Naive thymus-derived CD4-positive, alpha-beta T cell (primary cell): ENCODE measurements at regions not wholly inside any gene's neighbourhood (a gene's known extent, or its start where the extent isn't known, plus 50 kb on each side); places are given as distances from the start of the nearest gene placed in this dataset.
A peak's percentile ranks its signal among the peaks of the same experiment; 100 is the strongest.

Experiments
- ATAC-seq: fragments of 150-1000 bp; cut with Tn5 transposase; 2 replicates; pipeline ENCODE4 v1.10.0; 2021; ENCODE audit warnings: mild to moderate bottlenecking, moderate library complexity
- CTCF ChIA-PET: fragments of 350-600 bp; sonication (Branson Sonifier 250); formaldehyde crosslinking; loops from one replicate; lab custom pipeline; 2021; ENCODE audit warnings: antibody characterized with exemption; lab: Charles Lee
- POLR2A ChIA-PET: fragments of 350-600 bp; sonication (Branson Sonifier 250); formaldehyde crosslinking; loops from one replicate; lab custom pipeline; 2021; ENCODE audit warnings: antibody characterized with exemption, inconsistent platforms; lab: Charles Lee
- DNase-seq, 9 donors: peaks; one replicate each; pipeline versions ENCODE4 v3.0.0 to v3.0.0-alpha.2; 2020 to 2022; ENCODE audit warnings: mixed read lengths in 1 of 9
- H3K27ac ChIP-seq: one replicate; pipeline ENCODE4 v1.7.0; 2013; ENCODE audit warnings: mild to moderate bottlenecking, low read depth, low read length, moderate library complexity
- H3K27me3 ChIP-seq, 2 donors: one replicate each; pipeline ENCODE4 v1.7.0; 2013; ENCODE audit warnings: low read length in 2 of 2, mild to moderate bottlenecking in 2 of 2, moderate library complexity in 2 of 2; ENCODE audit not compliant: control insufficient read depth in 2 of 2, insufficient read depth in 2 of 2
- H3K36me3 ChIP-seq, 3 experiments: 1 replicate in 2 of 3; 2 replicates in 1 of 3; pipeline ENCODE4 v1.7.0; 2013; ENCODE audit warnings: low read length in 3 of 3, mild to moderate bottlenecking in 3 of 3, moderate library complexity in 1 of 3; ENCODE audit not compliant: insufficient read depth in 3 of 3, control insufficient read depth in 2 of 3
- H3K4me1 ChIP-seq, 2 donors: one replicate each; pipeline ENCODE4 v1.7.0; 2013; ENCODE audit warnings: low read length in 2 of 2, mild to moderate bottlenecking in 2 of 2, moderate library complexity in 1 of 2; ENCODE audit not compliant: control insufficient read depth in 2 of 2, insufficient read depth in 2 of 2
- H3K4me3 ChIP-seq: 2 replicates; pipeline ENCODE4 v1.7.0; 2013; ENCODE audit warnings: mild to moderate bottlenecking, low read length
- H3K9me3 ChIP-seq, 3 experiments: 1 replicate in 2 of 3; 2 replicates in 1 of 3; pipeline ENCODE4 v1.7.0; 2013; ENCODE audit warnings: low read length in 3 of 3; ENCODE audit not compliant: control insufficient read depth in 2 of 3
- H3K27ac Mint-ChIP-seq, 9 donors: one replicate each; pipeline ENCODE4 v1.8.0; 2020 to 2022; ENCODE audit warnings: mixed read lengths in 9 of 9, mild to moderate bottlenecking in 8 of 9, moderate library complexity in 5 of 9, inconsistent platforms in 2 of 9
- H3K27me3 Mint-ChIP-seq, 5 donors: one replicate each; pipeline ENCODE4 v1.8.0; 2021 to 2022; ENCODE audit warnings: mixed read lengths in 5 of 5, mild to moderate bottlenecking in 1 of 5
- H3K36me3 Mint-ChIP-seq, 5 donors: one replicate each; pipeline ENCODE4 v1.8.0; 2020 to 2022; ENCODE audit warnings: mixed read lengths in 5 of 5, mild to moderate bottlenecking in 3 of 5, inconsistent platforms in 1 of 5
- H3K4me1 Mint-ChIP-seq, 7 donors: one replicate each; pipeline ENCODE4 v1.8.0; 2020 to 2022; ENCODE audit warnings: mixed read lengths in 7 of 7, mild to moderate bottlenecking in 3 of 7, inconsistent platforms in 1 of 7
- H3K4me3 Mint-ChIP-seq, 10 donors: one replicate each; pipeline ENCODE4 v1.8.0; 2020 to 2022; ENCODE audit warnings: mild to moderate bottlenecking in 10 of 10, mixed read lengths in 10 of 10, moderate library complexity in 6 of 10, inconsistent platforms in 2 of 10
- H3K9me3 Mint-ChIP-seq, 11 donors: one replicate each; pipeline ENCODE4 v1.8.0; 2020 to 2022; ENCODE audit warnings: mixed read lengths in 11 of 11, mild to moderate bottlenecking in 4 of 11, inconsistent platforms in 1 of 11, moderate library complexity in 1 of 11
- intact Hi-C, 2 donors: fragments of 100-400 bp; cut with micrococcal nuclease; formaldehyde crosslinking; loops; one replicate each; pipeline ENCODE4 v1.15.1; 2023

DNA sequence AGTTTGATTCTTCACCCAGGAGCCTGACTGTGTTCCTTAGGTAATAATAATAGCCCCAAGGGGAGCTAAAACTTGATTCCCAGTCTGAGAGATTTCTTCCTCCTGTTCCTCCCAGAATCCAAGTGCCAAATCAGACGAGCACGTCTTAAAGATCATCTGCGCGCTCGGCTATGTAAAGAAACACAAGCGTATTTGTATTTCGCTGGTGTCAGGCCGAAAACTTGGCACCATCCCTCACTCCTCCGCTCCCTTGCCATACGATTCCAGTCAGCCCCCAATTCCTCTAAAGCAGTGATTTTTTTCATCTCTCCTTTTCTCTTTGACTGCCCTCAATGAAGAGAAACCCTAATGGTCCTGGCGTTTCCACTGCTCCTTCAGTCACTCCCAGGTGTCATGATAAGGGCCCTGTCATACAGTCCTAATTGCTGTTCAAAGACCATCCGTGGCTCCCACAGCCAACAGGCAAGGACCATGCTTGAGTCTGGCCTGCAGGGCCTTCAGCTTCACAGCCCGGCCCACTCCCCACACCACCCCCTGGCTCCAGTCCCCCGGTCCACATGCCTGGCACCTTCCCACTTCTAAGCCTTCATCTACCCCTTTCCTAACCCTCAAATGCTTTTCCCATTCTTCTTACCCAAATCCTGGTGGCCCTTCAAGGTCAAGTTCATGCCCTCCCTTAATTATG lies 130.8 kb upstream of the ID2 start:
- Histone ChIP-seq H3K4me3 (no peak overlapping the region), H3K27ac (no peak overlapping the region), H3K4me1 (peaks cover 10 to 11% of the 10 kb centered on the region in 2 donors), H3K36me3 (no peaks in the 10 kb centered on the region), H3K27me3 (no peaks in the 10 kb centered on the region), H3K9me3 (no peaks in the 10 kb centered on the region)
- H3K9me3 Mint-ChIP-seq = peaks cover 0 to 8% (median 0%) of the 10 kb centered on the region in 11 donors
- H3K4me1 Mint-ChIP-seq = peaks cover 8 to 35% (median 14%) of the 10 kb centered on the region in 7 donors
- DNase-seq = no peak
- ChIA-PET CTCF (no interaction called here), POLR2A (no interaction called here)
- H3K27ac Mint-ChIP-seq = no peak overlapping the region
- ATAC-seq = no peak
- H3K4me3 Mint-ChIP-seq = no peak overlapping the region
- H3K27me3 Mint-ChIP-seq = no peaks in the 10 kb centered on the region
- H3K36me3 Mint-ChIP-seq = peaks cover 0 to 8% (median 0%) of the 10 kb centered on the region in 5 donors
- intact Hi-C loops = no loop called here

DNA sequence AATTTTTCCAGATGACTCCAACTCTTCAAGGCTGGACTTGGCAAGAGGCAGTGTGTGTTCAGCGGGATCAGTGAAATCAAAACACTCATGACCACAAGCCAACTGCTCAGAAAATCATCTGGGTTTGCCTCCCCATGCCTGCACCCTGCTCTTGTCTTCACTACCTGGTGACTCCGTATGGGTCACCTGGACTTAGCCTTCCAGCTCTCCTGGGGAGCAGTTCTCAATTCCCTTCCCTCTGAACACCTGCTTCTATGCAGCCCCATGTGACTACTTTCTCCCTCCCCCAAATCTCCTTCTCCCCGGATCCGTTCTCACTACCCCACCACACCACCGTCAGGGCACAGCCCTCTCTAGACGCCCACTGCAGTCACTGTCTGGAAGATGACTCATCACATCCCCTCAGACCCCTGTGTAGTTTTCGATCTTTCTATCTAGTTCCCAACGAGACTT lies 130.2 kb upstream of the ID2 start:
- intact Hi-C loops = no loop called here
- peaks cover 7 to 29% (median 10%) of the 10 kb centered on the region in 7 donors for H3K4me1 Mint-ChIP-seq
- H3K27ac Mint-ChIP-seq = peak overlapping the region in 2 of 9 donors; percentile 30 to 73

GRCh38 chr2:8552293-8552801 lies 129.5 kb upstream of the ID2 start:
- ChIA-PET CTCF (no interaction called here), POLR2A (interaction anchor here (0.6 kb wide), 1 partner anchor 33 kb away, joined by 3 read pairs; no protein-coding TSS in a partner anchor)
- Mint-ChIP-seq H3K27ac (no peak overlapping the region), H3K36me3 (peaks cover 0 to 7% (median 0%) of the 10 kb centered on the region in 5 donors), H3K9me3 (peaks cover 0 to 11% (median 4%) of the 10 kb centered on the region in 11 donors), H3K27me3 (no peaks in the 10 kb centered on the region), H3K4me1 (peaks cover under 1 to 22% (median 3%) of the 10 kb centered on the region in 7 donors), H3K4me3 (no peak overlapping the region)
- no peak for ATAC-seq
- DNase-seq = no peak
- Histone ChIP-seq H3K9me3 (no peaks in the 10 kb centered on the region), H3K27me3 (no peaks in the 10 kb centered on the region), H3K4me3 (no peak overlapping the region), H3K4me1 (peaks cover 0 to 6% of the 10 kb centered on the region in 2 donors), H3K36me3 (no peaks in the 10 kb centered on the region), H3K27ac (no peak overlapping the region)
- intact Hi-C loops = no loop called here

More for the DNA sequence above, 130.2 kb upstream of the ID2 start:
- Histone ChIP-seq H3K4me3 (no peak overlapping the region), H3K9me3 (no peaks in the 10 kb centered on the region), H3K36me3 (no peaks in the 10 kb centered on the region), H3K27me3 (no peaks in the 10 kb centered on the region), H3K4me1 (peaks cover 5 to 6% of the 10 kb centered on the region in 2 donors), H3K27ac (no peak overlapping the region)
- ChIA-PET POLR2A (no interaction called here), CTCF (no interaction called here)
- no peak for DNase-seq
- Mint-ChIP-seq H3K9me3 (peaks cover 0 to 8% (median 2%) of the 10 kb centered on the region in 11 donors), H3K27me3 (no peaks in the 10 kb centered on the region), H3K36me3 (peaks cover 0 to 8% (median 0%) of the 10 kb centered on the region in 5 donors), H3K4me3 (no peak overlapping the region)
- ATAC-seq = peak; percentile 22

DNA sequence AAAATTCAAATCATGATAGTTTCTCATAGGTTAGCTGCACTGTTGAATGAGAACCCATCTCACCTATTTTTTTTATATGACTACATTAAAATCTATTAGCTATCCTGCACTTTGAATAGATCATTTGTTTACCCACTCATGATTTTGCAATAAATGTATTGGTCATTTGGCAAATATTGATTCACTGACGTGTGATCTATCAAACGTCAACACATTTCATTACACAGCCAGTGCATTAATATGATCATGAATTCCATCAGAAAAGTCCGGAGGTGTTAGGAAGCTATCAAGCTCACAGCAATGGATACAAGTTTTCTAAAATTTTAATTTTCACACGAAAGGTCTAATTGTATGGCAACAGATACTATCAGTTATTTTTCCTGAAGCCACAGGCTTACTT lies 128.2 kb upstream of the ID2 start:
- Histone ChIP-seq H3K27ac (no peak overlapping the region), H3K4me3 (no peak overlapping the region), H3K27me3 (no peaks in the 10 kb centered on the region), H3K4me1 (peaks cover 0 to 6% of the 10 kb centered on the region in 2 donors), H3K9me3 (no peaks in the 10 kb centered on the region), H3K36me3 (no peaks in the 10 kb centered on the region)
- H3K27me3 Mint-ChIP-seq = no peaks in the 10 kb centered on the region
- intact Hi-C loops = no loop called here
- CTCF ChIA-PET = interaction anchor here (0.6 kb wide), 1 partner anchor 1356 kb away, joined by 5 read pairs; no protein-coding TSS in a partner anchor
- peaks cover 0 to 14% (median 0%) of the 10 kb centered on the region in 7 donors for H3K4me1 Mint-ChIP-seq
- H3K4me3 Mint-ChIP-seq = no peak overlapping the region
- peaks cover 3 to 18% (median 8%) of the 10 kb centered on the region in 11 donors for H3K9me3 Mint-ChIP-seq
- no peak overlapping the region for H3K27ac Mint-ChIP-seq
- no peak for ATAC-seq
- peaks cover 0 to 9% (median 4%) of the 10 kb centered on the region in 5 donors for H3K36me3 Mint-ChIP-seq
- DNase-seq = no peak
- POLR2A ChIA-PET = no interaction called here

DNA sequence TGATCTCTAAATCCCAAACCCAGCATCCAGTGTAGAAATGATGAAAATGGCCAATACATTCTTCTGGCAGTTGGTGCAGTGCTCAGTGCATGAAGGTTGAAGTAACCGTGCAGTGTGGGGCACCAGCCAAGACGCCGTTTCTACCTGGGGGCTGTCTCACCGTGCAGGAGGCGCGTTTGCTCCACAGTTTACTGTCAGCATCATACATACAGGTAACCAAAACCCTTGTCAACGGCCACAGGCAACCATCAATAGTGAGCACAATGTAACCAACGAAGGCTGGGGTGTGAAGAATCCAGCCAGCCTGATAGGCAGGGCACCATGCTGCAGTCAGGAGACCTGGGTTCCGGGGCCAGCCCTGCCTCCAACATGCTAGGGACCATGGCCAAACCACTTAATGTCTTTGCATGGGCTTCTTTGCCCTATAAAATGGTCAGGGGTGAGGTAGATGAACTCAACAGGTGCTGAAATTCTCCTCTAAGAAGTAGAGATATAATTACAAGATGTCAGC lies 127.5 kb upstream of the ID2 start:
- no peaks in the 10 kb centered on the region for H3K9me3 ChIP-seq
- intact Hi-C loops = no loop called here
- no peak for ATAC-seq
- ChIA-PET POLR2A (no interaction called here), CTCF (no interaction called here)
- Mint-ChIP-seq H3K27ac (no peak overlapping the region), H3K27me3 (no peaks in the 10 kb centered on the region), H3K4me1 (peaks cover 0 to 11% (median 0%) of the 10 kb centered on the region in 7 donors), H3K36me3 (peaks cover 0 to 10% (median 4%) of the 10 kb centered on the region in 5 donors), H3K4me3 (no peak overlapping the region), H3K9me3 (peaks cover 3 to 26% (median 10%) of the 10 kb centered on the region in 11 donors)
- H3K4me1 ChIP-seq = peaks cover 0 to 6% of the 10 kb centered on the region in 2 donors
- H3K27me3 ChIP-seq = no peaks in the 10 kb centered on the region
- no peaks in the 10 kb centered on the region for H3K36me3 ChIP-seq
- H3K27ac ChIP-seq = no peak overlapping the region
- no peak overlapping the region for H3K4me3 ChIP-seq
- peak in 1 of 9 donors; percentile 15 for DNase-seq

GRCh38 chr2:8555543-8555942 lies 126.3 kb upstream of the ID2 start:
- ChIA-PET CTCF (no interaction called here), POLR2A (interaction anchor here (0.7 kb wide), 1 partner anchor 96 kb away, joined by 4 read pairs; no protein-coding TSS in a partner anchor)
- DNase-seq (no peak), ATAC-seq (no peak)
- Mint-ChIP-seq H3K4me3 (no peak overlapping the region), H3K4me1 (peaks cover 0 to 9% (median 0%) of the 10 kb centered on the region in 7 donors), H3K27ac (no peak overlapping the region), H3K27me3 (no peaks in the 10 kb centered on the region), H3K36me3 (peaks cover 0 to 14% (median 6%) of the 10 kb centered on the region in 5 donors), H3K9me3 (peaks cover 4 to 37% (median 13%) of the 10 kb centered on the region in 11 donors)
- no peaks in the 10 kb centered on the region for H3K36me3 ChIP-seq
- H3K27ac ChIP-seq = no peak overlapping the region
- no peak overlapping the region for H3K4me3 ChIP-seq
- no peaks in the 10 kb centered on the region for H3K27me3 ChIP-seq
- H3K4me1 ChIP-seq = peaks cover 0 to 6% of the 10 kb centered on the region in 2 donors
- intact Hi-C loops = no loop called here
- H3K9me3 ChIP-seq = no peaks in the 10 kb centered on the region
